DND-41 (cell line): ENCODE measurements at regions not wholly inside any gene's neighbourhood (a gene's known extent, or its start where the extent isn't known, plus 50 kb on each side); places are given as distances from the start of the nearest gene placed in this dataset.
"Not testable (repeated sequence)": the region's sequence is repeated elsewhere in the genome, so short reads cannot be mapped to it uniquely, and the experiment has no call there.

Source experiments
- ATAC-seq: fragments of 200-7000 bp; cut with Tn5 transposase; 3 replicates; pipeline ENCODE4 v1.9.1; 2021; ENCODE audit warnings: low read depth; ENCODE audit not compliant: insufficient read depth
- DNase-seq: peaks from one replicate; pipeline ENCODE4 v3.0.0-alpha.2; 2020
- H2AFZ ChIP-seq: 2 replicates; pipeline ENCODE4 v1.6.0; 2012; ENCODE audit warnings: low read depth, low read length
- H3K27ac ChIP-seq: 2 replicates; pipeline ENCODE4 v1.5.1; 2012; ENCODE audit warnings: low read length, inconsistent platforms
- H3K27me3 ChIP-seq: fragments of 200-600 bp; sonication (generic); 2 replicates; pipeline ENCODE4 v1.6.0; 2012; ENCODE audit warnings: low read length, mild to moderate bottlenecking, inconsistent platforms; ENCODE audit not compliant: insufficient read depth, poor library complexity
- H3K36me3 ChIP-seq: 2 replicates; pipeline ENCODE4 v1.5.1; 2012; ENCODE audit warnings: low read length, inconsistent platforms; ENCODE audit not compliant: insufficient read depth
- H3K4me1 ChIP-seq: 2 replicates; pipeline ENCODE4 v1.5.1; 2012; ENCODE audit warnings: mild to moderate bottlenecking, low read length; ENCODE audit not compliant: insufficient read depth
- H3K4me2 ChIP-seq: 2 replicates; pipeline ENCODE4 v1.6.0; 2012; ENCODE audit warnings: mild to moderate bottlenecking, moderate library complexity, low read length, inconsistent platforms; ENCODE audit not compliant: insufficient read depth
- H3K4me3 ChIP-seq, 2 experiments: fragments of 200-600 bp in 1 of 2; shearing (Covaris generic) in 1 of 2; 2 replicates each; pipeline ENCODE4 v1.5.1; 2012 to 2016; ENCODE audit warnings: inconsistent platforms in 2 of 2, low read length in 2 of 2, mild to moderate bottlenecking in 2 of 2, low read depth in 1 of 2, moderate library complexity in 1 of 2
- H3K79me2 ChIP-seq: 2 replicates; pipeline ENCODE4 v1.6.0; 2012; ENCODE audit warnings: low read length, inconsistent platforms; ENCODE audit not compliant: insufficient read depth
- H3K9ac ChIP-seq: 2 replicates; pipeline ENCODE4 v1.6.0; 2012; ENCODE audit warnings: low read depth, mild to moderate bottlenecking, inconsistent platforms, low read length, moderate library complexity
- H3K9me3 ChIP-seq: 2 replicates; pipeline ENCODE4 v1.5.1; 2012; ENCODE audit warnings: low read length, moderate library complexity, mild to moderate bottlenecking, inconsistent platforms; ENCODE audit not compliant: insufficient read depth, severe bottlenecking
- H4K20me1 ChIP-seq: 2 replicates; pipeline ENCODE4 v1.6.0; 2012; ENCODE audit warnings: low read length; ENCODE audit not compliant: insufficient read depth
- CTCF ChIP-seq: IDR thresholded peaks from 2 replicates; pipeline ENCODE4 v1.5.1; 2012; ENCODE audit warnings: borderline replicate concordance, low read length, moderate library complexity, mild to moderate bottlenecking; ENCODE audit not compliant: poor library complexity, severe bottlenecking; ENCODE audit errors: extremely low read depth
- EZH2 ChIP-seq: IDR thresholded peaks from 3 replicates; pipeline ENCODE4 v1.6.1; 2012; ENCODE audit warnings: borderline replicate concordance, low read depth, mild to moderate bottlenecking, moderate library complexity, low read length, inconsistent platforms; ENCODE audit not compliant: severe bottlenecking

DNA sequence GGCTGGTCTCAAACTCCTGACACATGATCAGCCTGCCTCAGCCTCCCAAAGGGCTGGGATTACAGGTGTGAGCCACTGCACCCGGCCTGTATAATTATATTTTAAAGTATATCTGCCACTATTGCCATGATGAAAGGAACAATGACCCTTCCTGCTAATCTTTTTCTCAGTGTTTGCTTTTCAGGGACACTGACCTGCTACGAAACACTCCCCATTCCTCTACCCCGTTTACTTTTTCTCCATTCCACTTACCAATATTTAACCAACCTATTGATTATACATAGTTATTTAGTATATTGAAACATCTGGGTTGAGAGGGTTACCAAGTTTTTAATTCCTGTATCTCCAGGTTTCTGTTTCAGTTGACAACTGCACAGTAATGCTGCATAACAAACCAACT, 331.9 kb upstream of the NDST3 start:
- no peak overlapping the region for H3K9ac ChIP-seq
- no peak for TF ChIP-seq CTCF
- TF ChIP-seq EZH2: no peak

DNA sequence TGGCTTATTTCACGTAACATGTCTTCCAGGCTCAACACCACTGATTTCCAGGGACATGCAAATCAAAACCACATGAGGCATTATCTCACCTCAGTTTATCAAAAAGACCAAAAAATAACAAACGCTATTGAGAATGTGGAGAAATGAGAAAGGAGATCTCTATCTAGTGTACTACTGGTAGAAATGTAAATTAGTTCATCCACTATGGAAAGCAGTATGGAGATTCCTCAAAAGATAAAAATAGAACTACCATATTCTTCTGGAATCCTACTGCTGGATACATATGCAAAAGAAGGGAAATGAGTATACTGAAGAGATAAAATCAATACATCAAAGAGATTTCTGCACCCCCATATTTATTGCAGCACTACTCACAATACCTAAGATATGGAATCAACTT, 329.6 kb upstream of the NDST3 start:
- Histone ChIP-seq H3K9me3 (peaks cover 1% of the 10 kb centered on the region), H3K9ac (no peak overlapping the region), H2AFZ (no peak overlapping the region), H3K4me3 (no peak overlapping the region), H3K27me3 (no peaks in the 10 kb centered on the region), H3K79me2 (no peaks in the 10 kb centered on the region), H3K4me2 (no peak overlapping the region), H3K36me3 (no peaks in the 10 kb centered on the region), H3K4me1 (peaks cover 3% of the 10 kb centered on the region), H3K27ac (no peak overlapping the region), H4K20me1 (no peaks in the 10 kb centered on the region)
- DNase-seq (no peak), ATAC-seq (no peak)
- TF ChIP-seq EZH2 (no peak), CTCF (no peak)

More for the DNA sequence above, 331.9 kb upstream of the NDST3 start:
- Histone ChIP-seq H3K4me2 (no peak overlapping the region), H3K36me3 (no peaks in the 10 kb centered on the region), H3K79me2 (no peaks in the 10 kb centered on the region), H2AFZ (no peak overlapping the region), H3K9me3 (no peaks in the 10 kb centered on the region), H3K4me1 (peaks cover 6% of the 10 kb centered on the region), H3K27ac (no peak overlapping the region), H3K4me3 (no peak overlapping the region), H3K27me3 (no peaks in the 10 kb centered on the region), H4K20me1 (no peaks in the 10 kb centered on the region)
- DNase-seq (no peak), ATAC-seq (no peak)

DNA sequence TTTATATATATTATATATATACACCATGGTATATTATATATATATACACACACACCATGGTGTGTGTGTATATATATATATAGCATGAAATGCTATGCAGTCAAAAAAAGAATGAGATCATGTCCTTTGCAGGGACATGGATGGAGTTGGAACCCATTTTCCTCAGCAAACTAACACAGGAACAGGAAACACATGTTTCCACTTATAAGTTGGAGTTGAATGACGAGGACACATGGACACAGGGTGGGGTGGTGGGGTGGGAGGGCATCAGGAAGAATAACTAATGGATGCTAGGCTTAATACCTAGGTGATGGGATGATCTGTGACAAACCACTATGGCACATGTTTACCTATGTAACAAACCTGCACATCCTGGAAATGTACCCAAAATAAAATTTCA, 293.6 kb upstream of the NDST3 start:
- no peak overlapping the region for H2AFZ ChIP-seq
- TF ChIP-seq CTCF (no peak), EZH2 (no peak)
- H4K20me1 ChIP-seq: no peaks in the 10 kb centered on the region
- H3K36me3 ChIP-seq: no peaks in the 10 kb centered on the region
- H3K4me1 ChIP-seq: no peaks in the 10 kb centered on the region
- no peak overlapping the region for H3K27ac ChIP-seq
- ATAC-seq: no peak
- no peak for DNase-seq
- no peaks in the 10 kb centered on the region for H3K9me3 ChIP-seq
- no peaks in the 10 kb centered on the region for H3K79me2 ChIP-seq
- H3K27me3 ChIP-seq: no peaks in the 10 kb centered on the region
- H3K4me2 ChIP-seq: no peak overlapping the region
- no peak overlapping the region for H3K9ac ChIP-seq
- H3K4me3 ChIP-seq: no peak overlapping the region

DNA sequence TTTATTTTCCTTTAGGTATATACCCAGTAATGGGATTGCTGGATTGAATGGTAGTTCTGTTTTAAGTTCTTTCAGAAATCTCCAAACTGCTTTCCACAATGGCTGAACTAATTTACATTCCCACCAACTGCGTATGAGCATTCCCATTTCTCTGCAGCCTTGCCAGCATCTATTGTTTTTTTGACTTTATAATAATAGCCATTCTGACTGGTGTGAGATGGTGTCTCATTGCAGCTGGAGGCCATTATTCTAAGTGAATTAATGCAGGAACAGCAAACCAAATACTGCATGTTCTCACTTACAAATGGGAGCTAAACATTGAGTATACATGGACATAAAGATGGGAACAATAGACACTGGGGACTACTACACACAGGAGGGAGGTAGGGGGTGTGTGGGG, 288.9 kb upstream of the NDST3 start:
- H3K4me3 ChIP-seq: not testable (repeated sequence)

More for the DNA sequence above, 288.9 kb upstream of the NDST3 start:
- not testable (repeated sequence) for H2AFZ ChIP-seq, ATAC-seq, H3K9me3 ChIP-seq, H3K36me3 ChIP-seq, H3K79me2 ChIP-seq, DNase-seq, H3K4me1 ChIP-seq, H3K27ac ChIP-seq, H3K27me3 ChIP-seq, H4K20me1 ChIP-seq, H3K4me2 ChIP-seq, H3K9ac ChIP-seq
